PFSK-1 (cell line): ENCODE measurements at regions not wholly inside any gene's neighbourhood (a gene's known extent, or its start where the extent isn't known, plus 50 kb on each side); places are given as distances from the start of the nearest gene placed in this dataset.

Experiments used
- FOXP2 ChIP-seq: optimal IDR thresholded peaks from 2 replicates; pipeline ENCODE3; 2011; ENCODE audit warnings: borderline replicate concordance, control low read depth, inconsistent platforms; ENCODE audit not compliant: insufficient read depth; ENCODE audit errors: extremely low read length, extremely low read depth
- POLR2AphosphoS5 ChIP-seq: IDR thresholded peaks from 2 replicates; pipeline ENCODE4 v1.6.1; 2012; ENCODE audit warnings: low read depth, mild to moderate bottlenecking, control low read depth, low read length, moderate library complexity
- SIN3A ChIP-seq: IDR thresholded peaks from 2 replicates; pipeline ENCODE4 v1.6.1; 2012; ENCODE audit warnings: mild to moderate bottlenecking, low read length, moderate library complexity, borderline replicate concordance; ENCODE audit not compliant: insufficient read depth
- TAF1 ChIP-seq: IDR thresholded peaks from 2 replicates; pipeline ENCODE4 v1.6.1; 2012; ENCODE audit warnings: low read length, control low read depth, borderline replicate concordance; ENCODE audit not compliant: insufficient read depth

DNA sequence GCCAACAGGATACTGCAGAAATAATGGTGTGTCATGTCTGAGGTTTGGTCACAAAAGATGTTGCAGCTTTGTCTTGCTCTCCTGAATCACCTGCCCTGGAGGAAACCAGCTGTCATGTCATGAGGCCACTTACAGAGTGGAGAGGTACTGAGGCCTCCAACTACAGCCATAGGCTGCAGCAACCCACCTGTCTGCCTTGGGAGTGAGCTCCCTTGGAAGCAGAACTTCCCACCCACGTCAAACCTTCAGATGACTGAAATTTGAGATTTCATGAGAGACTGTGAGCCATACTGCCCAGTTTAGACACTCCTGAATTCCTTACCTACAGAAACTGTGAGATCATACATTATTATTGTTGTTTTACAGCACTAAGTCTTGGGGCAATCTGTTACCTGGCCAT, 475.9 kb downstream of the HS3ST3B1 start:
- TF ChIP-seq POLR2AphosphoS5 (no peak), FOXP2 (no peak), SIN3A (no peak), TAF1 (no peak)
